Naive thymus-derived CD8-positive, alpha-beta T cell (primary cell): ENCODE measurements at regions not wholly inside any gene's neighbourhood (a gene's known extent, or its start where the extent isn't known, plus 50 kb on each side); places are given as distances from the start of the nearest gene placed in this dataset.

Experiments used
- ATAC-seq, 2 donors: fragments of 150-1000 bp; cut with Tn5 transposase in 1 of 2; sonication (Bioruptor Pico), chemical (Tn5 transposase) in 1 of 2; 1 replicate in 1 of 2; 2 replicates in 1 of 2; pipeline ENCODE4 v1.10.0; 2021; ENCODE audit warnings: mild to moderate bottlenecking in 2 of 2, moderate library complexity in 2 of 2
- POLR2A ChIA-PET: fragments of 350-600 bp; sonication (Branson Sonifier 250); formaldehyde crosslinking; loops from one replicate; lab custom pipeline; 2021; ENCODE audit warnings: antibody characterized with exemption; lab: Charles Lee
- DNase-seq, 10 donors: peaks; one replicate each; pipeline versions ENCODE4 v3.0.0 to v3.0.0-alpha.2; 2020 to 2022
- H3K27ac Mint-ChIP-seq, 10 donors: one replicate each; pipeline ENCODE4 v1.8.0; 2020 to 2022; ENCODE audit warnings: mild to moderate bottlenecking in 10 of 10, mixed read lengths in 10 of 10, moderate library complexity in 4 of 10, inconsistent platforms in 1 of 10
- H3K27me3 Mint-ChIP-seq, 5 donors: one replicate each; pipeline ENCODE4 v1.8.0; 2021 to 2022; ENCODE audit warnings: mixed read lengths in 5 of 5
- H3K36me3 Mint-ChIP-seq, 3 donors: one replicate each; pipeline ENCODE4 v1.8.0; 2020 to 2022; ENCODE audit warnings: mixed read lengths in 3 of 3, mild to moderate bottlenecking in 2 of 3, inconsistent platforms in 1 of 3
- H3K4me1 Mint-ChIP-seq, 4 donors: one replicate each; pipeline ENCODE4 v1.8.0; 2021 to 2022; ENCODE audit warnings: mixed read lengths in 4 of 4
- H3K4me3 Mint-ChIP-seq, 10 donors: one replicate each; pipeline ENCODE4 v1.8.0; 2020 to 2022; ENCODE audit warnings: mild to moderate bottlenecking in 10 of 10, mixed read lengths in 10 of 10, moderate library complexity in 6 of 10, inconsistent platforms in 1 of 10
- H3K9me3 Mint-ChIP-seq, 9 donors: one replicate each; pipeline ENCODE4 v1.8.0; 2020 to 2022; ENCODE audit warnings: mixed read lengths in 9 of 9, mild to moderate bottlenecking in 3 of 9, inconsistent platforms in 1 of 9, moderate library complexity in 1 of 9

GRCh38 chr3:76834657-76835056 is 205.2 kb upstream of the ROBO2 start:
- no peaks in the 10 kb centered on the region for H3K4me1 Mint-ChIP-seq
- ATAC-seq = no peak
- H3K36me3 Mint-ChIP-seq = peaks cover 0 to 8% (median 0%) of the 10 kb centered on the region in 3 donors
- H3K4me3 Mint-ChIP-seq = no peak overlapping the region
- no peaks in the 10 kb centered on the region for H3K27me3 Mint-ChIP-seq
- POLR2A ChIA-PET = no interaction called here
- peaks cover 0 to 42% (median 15%) of the 10 kb centered on the region in 9 donors for H3K9me3 Mint-ChIP-seq
- DNase-seq = no peak
- no peak overlapping the region for H3K27ac Mint-ChIP-seq

GRCh38 chr3:76841747-76842146 is 198.2 kb upstream of the ROBO2 start:
- no peak overlapping the region for H3K27ac Mint-ChIP-seq
- H3K9me3 Mint-ChIP-seq = peaks cover 0 to 25% (median 4%) of the 10 kb centered on the region in 9 donors
- no peaks in the 10 kb centered on the region for H3K36me3 Mint-ChIP-seq
- POLR2A ChIA-PET = no interaction called here
- H3K4me3 Mint-ChIP-seq = no peak overlapping the region
- no peak for ATAC-seq
- no peaks in the 10 kb centered on the region for H3K4me1 Mint-ChIP-seq
- H3K27me3 Mint-ChIP-seq = no peaks in the 10 kb centered on the region
- DNase-seq = no peak

- POLR2A ChIA-PET = no interaction called here
- no peak overlapping the region for H3K27ac Mint-ChIP-seq
- DNase-seq = no peak
- H3K36me3 Mint-ChIP-seq = no peaks in the 10 kb centered on the region
- peaks cover 0 to 28% (median 5%) of the 10 kb centered on the region in 9 donors for H3K9me3 Mint-ChIP-seq
- no peaks in the 10 kb centered on the region for H3K4me1 Mint-ChIP-seq
- no peak overlapping the region for H3K4me3 Mint-ChIP-seq
- ATAC-seq = no peak
- no peaks in the 10 kb centered on the region for H3K27me3 Mint-ChIP-seq
Measured at GRCh38 chr3:76842216-76842615, 197.7 kb upstream of the ROBO2 start.

- no peaks in the 10 kb centered on the region for H3K27me3 Mint-ChIP-seq
- no peak overlapping the region for H3K27ac Mint-ChIP-seq
- ATAC-seq (no peak), DNase-seq (no peak)
- POLR2A ChIA-PET = no interaction called here
- H3K4me1 Mint-ChIP-seq = no peaks in the 10 kb centered on the region
- H3K36me3 Mint-ChIP-seq = no peaks in the 10 kb centered on the region
- peaks cover 0 to 12% (median 8%) of the 10 kb centered on the region in 9 donors for H3K9me3 Mint-ChIP-seq
- H3K4me3 Mint-ChIP-seq = no peak overlapping the region
Measured at GRCh38 chr3:76855451-76855850, 184.4 kb upstream of the ROBO2 start.

GRCh38 chr3:76859596-76859995 is 180.3 kb upstream of the ROBO2 start:
- no peak overlapping the region for H3K27ac Mint-ChIP-seq
- DNase-seq (no peak), ATAC-seq (no peak)
- H3K4me3 Mint-ChIP-seq = no peak overlapping the region
- no peaks in the 10 kb centered on the region for H3K4me1 Mint-ChIP-seq
- POLR2A ChIA-PET = no interaction called here
- H3K36me3 Mint-ChIP-seq = peaks cover 0 to 4% (median 0%) of the 10 kb centered on the region in 3 donors
- peaks cover 0 to 17% (median 15%) of the 10 kb centered on the region in 9 donors for H3K9me3 Mint-ChIP-seq
- no peaks in the 10 kb centered on the region for H3K27me3 Mint-ChIP-seq

GRCh38 chr3:76864355-76864754 is 175.5 kb upstream of the ROBO2 start:
- ATAC-seq (no peak), DNase-seq (no peak)
- Mint-ChIP-seq H3K27me3 (no peaks in the 10 kb centered on the region), H3K4me3 (no peak overlapping the region), H3K36me3 (peaks cover 0 to 4% (median 0%) of the 10 kb centered on the region in 3 donors), H3K27ac (no peak overlapping the region), H3K4me1 (no peaks in the 10 kb centered on the region), H3K9me3 (peaks cover 0 to 34% (median 12%) of the 10 kb centered on the region in 9 donors)
- POLR2A ChIA-PET = no interaction called here

GRCh38 chr3:76866729-76867408 is 173.0 kb upstream of the ROBO2 start:
- Mint-ChIP-seq H3K27ac (no peak overlapping the region), H3K4me1 (no peaks in the 10 kb centered on the region), H3K27me3 (no peaks in the 10 kb centered on the region), H3K4me3 (no peak overlapping the region), H3K9me3 (peaks cover 0 to 25% (median 8%) of the 10 kb centered on the region in 9 donors), H3K36me3 (no peaks in the 10 kb centered on the region)
- DNase-seq (no peak), ATAC-seq (no peak)
- POLR2A ChIA-PET = no interaction called here

GRCh38 chr3:76869726-76870384 is 170.0 kb upstream of the ROBO2 start:
- no peaks in the 10 kb centered on the region for H3K27me3 Mint-ChIP-seq
- peaks cover 2 to 42% (median 10%) of the 10 kb centered on the region in 9 donors for H3K9me3 Mint-ChIP-seq
- H3K27ac Mint-ChIP-seq = no peak overlapping the region
- POLR2A ChIA-PET = no interaction called here
- DNase-seq = no peak
- no peak overlapping the region for H3K4me3 Mint-ChIP-seq
- no peaks in the 10 kb centered on the region for H3K4me1 Mint-ChIP-seq
- ATAC-seq = no peak
- H3K36me3 Mint-ChIP-seq = no peaks in the 10 kb centered on the region

- no peaks in the 10 kb centered on the region for H3K36me3 Mint-ChIP-seq
- no peak overlapping the region for H3K27ac Mint-ChIP-seq
- ATAC-seq = no peak
- no peaks in the 10 kb centered on the region for H3K4me1 Mint-ChIP-seq
- no peak for DNase-seq
- no peaks in the 10 kb centered on the region for H3K27me3 Mint-ChIP-seq
- POLR2A ChIA-PET = no interaction called here
- H3K4me3 Mint-ChIP-seq = no peak overlapping the region
- peaks cover 2 to 42% (median 10%) of the 10 kb centered on the region in 9 donors for H3K9me3 Mint-ChIP-seq
Measured at GRCh38 chr3:76871655-76872054, 168.2 kb upstream of the ROBO2 start.

- POLR2A ChIA-PET = no interaction called here
- no peak for ATAC-seq
- no peak for DNase-seq
- H3K9me3 Mint-ChIP-seq = peaks cover 2 to 41% (median 10%) of the 10 kb centered on the region in 9 donors
- no peak overlapping the region for H3K4me3 Mint-ChIP-seq
- no peaks in the 10 kb centered on the region for H3K36me3 Mint-ChIP-seq
- no peaks in the 10 kb centered on the region for H3K4me1 Mint-ChIP-seq
- no peaks in the 10 kb centered on the region for H3K27me3 Mint-ChIP-seq
- no peak overlapping the region for H3K27ac Mint-ChIP-seq
Measured at GRCh38 chr3:76872999-76873398, 166.9 kb upstream of the ROBO2 start.

GRCh38 chr3:76873532-76874242 is 166.2 kb upstream of the ROBO2 start:
- H3K36me3 Mint-ChIP-seq = no peaks in the 10 kb centered on the region
- H3K27ac Mint-ChIP-seq = no peak overlapping the region
- no peaks in the 10 kb centered on the region for H3K27me3 Mint-ChIP-seq
- POLR2A ChIA-PET = no interaction called here
- no peak for ATAC-seq
- H3K4me3 Mint-ChIP-seq = no peak overlapping the region
- H3K9me3 Mint-ChIP-seq = peaks cover 0 to 34% (median 10%) of the 10 kb centered on the region in 9 donors
- no peak for DNase-seq
- no peaks in the 10 kb centered on the region for H3K4me1 Mint-ChIP-seq

GRCh38 chr3:76879959-76880358 is 159.9 kb upstream of the ROBO2 start:
- ATAC-seq (no peak), DNase-seq (no peak)
- no peaks in the 10 kb centered on the region for H3K4me1 Mint-ChIP-seq
- no peak overlapping the region for H3K27ac Mint-ChIP-seq
- no peak overlapping the region for H3K4me3 Mint-ChIP-seq
- H3K27me3 Mint-ChIP-seq = peaks cover 0 to 4% (median 0%) of the 10 kb centered on the region in 5 donors
- POLR2A ChIA-PET = no interaction called here
- peaks cover 0 to 12% (median 4%) of the 10 kb centered on the region in 9 donors for H3K9me3 Mint-ChIP-seq
- H3K36me3 Mint-ChIP-seq = no peaks in the 10 kb centered on the region
